Epithelial cell of proximal tubule (primary cell): ENCODE measurements at regions not wholly inside any gene's neighbourhood (a gene's known extent, or its start where the extent isn't known, plus 50 kb on each side); places are given as distances from the start of the nearest gene placed in this dataset.

Source experiments
- DNase-seq: peaks from one replicate; pipeline ENCODE4 v3.0.0-alpha.2; 2011; ENCODE audit warnings: low read depth
- H3K4me3 ChIP-seq: 2 replicates; pipeline ENCODE4 v1.5.1; 2011; ENCODE audit warnings: low read depth, mild to moderate bottlenecking, low read length
- TF ChIP-seq, protein P1 (sequence below): conservative IDR thresholded peaks from 2 replicates; pipeline ENCODE4 v1.5.1; 2012; ENCODE audit warnings: low read depth, mild to moderate bottlenecking, low read length

DNA sequence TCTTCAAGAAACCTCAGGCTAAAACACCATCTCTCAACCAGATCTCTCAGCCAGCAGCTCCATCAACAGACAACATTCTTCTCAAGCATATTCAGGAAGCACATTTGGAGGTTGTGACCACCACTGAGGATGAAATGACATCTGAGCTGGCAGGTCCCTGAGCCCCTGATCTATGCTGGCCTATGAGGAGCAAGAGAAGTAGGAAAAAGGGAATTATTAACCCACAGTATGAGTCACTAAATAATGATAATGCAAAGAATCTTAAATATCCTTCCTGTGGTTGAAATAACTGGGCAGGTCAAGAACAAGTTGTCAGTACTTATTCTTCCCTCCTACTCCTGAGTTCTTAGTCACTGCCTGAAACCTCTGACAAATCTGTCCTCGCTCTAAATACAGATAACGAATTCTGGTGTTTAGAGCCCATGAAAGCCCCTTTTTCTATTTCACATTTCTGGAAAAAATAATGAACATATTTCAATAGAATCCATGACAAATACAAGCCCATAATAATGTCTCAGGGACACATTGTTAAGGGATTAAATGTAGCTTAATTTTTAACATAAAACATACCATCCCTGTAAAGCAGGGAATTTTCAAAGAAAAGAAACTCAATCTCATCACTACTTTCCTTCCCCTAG, 225.8 kb upstream of the IRS2 start:
- DNase-seq: peak; percentile 97
- H3K4me3 ChIP-seq: no peak overlapping the region
- TF ChIP-seq, protein P1, sequence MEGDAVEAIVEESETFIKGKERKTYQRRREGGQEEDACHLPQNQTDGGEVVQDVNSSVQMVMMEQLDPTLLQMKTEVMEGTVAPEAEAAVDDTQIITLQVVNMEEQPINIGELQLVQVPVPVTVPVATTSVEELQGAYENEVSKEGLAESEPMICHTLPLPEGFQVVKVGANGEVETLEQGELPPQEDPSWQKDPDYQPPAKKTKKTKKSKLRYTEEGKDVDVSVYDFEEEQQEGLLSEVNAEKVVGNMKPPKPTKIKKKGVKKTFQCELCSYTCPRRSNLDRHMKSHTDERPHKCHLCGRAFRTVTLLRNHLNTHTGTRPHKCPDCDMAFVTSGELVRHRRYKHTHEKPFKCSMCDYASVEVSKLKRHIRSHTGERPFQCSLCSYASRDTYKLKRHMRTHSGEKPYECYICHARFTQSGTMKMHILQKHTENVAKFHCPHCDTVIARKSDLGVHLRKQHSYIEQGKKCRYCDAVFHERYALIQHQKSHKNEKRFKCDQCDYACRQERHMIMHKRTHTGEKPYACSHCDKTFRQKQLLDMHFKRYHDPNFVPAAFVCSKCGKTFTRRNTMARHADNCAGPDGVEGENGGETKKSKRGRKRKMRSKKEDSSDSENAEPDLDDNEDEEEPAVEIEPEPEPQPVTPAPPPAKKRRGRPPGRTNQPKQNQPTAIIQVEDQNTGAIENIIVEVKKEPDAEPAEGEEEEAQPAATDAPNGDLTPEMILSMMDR: no peak

GRCh38 chr13:110010404-110011138, 224.2 kb upstream of the IRS2 start:
- no peak for DNase-seq
- H3K4me3 ChIP-seq: no peak overlapping the region
- TF ChIP-seq, protein P1: no peak

DNA sequence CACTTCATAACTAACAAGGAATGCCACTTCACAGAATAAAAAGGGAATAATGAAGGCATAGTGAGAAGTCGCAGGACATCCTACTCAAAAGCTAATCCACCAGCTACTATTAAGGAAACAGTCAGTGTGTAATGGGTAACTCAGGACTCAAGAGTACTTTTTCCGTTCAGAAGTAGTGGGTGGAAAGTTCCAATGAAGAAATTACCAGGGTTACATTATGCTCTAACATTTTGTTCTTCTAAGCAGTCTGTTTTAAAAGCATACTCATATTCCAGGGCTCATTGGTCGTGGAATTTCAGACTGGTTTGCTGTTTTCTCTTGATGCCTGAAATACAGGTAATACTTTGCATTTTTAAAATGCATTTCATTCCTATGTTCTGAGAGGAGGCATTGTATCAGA, 222.4 kb upstream of the IRS2 start:
- DNase-seq: no peak
- TF ChIP-seq, protein P1: no peak
- H3K4me3 ChIP-seq: no peak overlapping the region

DNA sequence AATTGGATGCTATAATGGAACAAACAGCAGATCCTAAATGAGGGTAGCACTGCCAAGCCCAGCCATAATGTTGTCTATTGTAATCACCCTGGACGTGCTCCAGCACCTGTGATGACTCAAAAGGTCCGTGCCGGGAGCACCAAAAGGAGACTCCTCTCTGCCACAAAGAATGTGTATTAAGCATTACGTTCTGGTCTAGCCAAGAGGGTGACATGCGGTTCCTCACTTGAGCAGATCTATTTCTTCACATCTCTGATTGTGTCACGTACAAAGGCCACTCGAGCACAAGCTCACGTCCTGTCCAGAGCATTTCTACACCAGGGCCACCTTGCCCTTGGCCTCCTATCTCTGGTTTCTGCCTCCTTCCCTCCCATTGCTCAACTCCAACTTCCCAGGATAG, 219.9 kb upstream of the IRS2 start:
- TF ChIP-seq, protein P1: no peak
- no peak for DNase-seq
- H3K4me3 ChIP-seq: no peak overlapping the region

DNA sequence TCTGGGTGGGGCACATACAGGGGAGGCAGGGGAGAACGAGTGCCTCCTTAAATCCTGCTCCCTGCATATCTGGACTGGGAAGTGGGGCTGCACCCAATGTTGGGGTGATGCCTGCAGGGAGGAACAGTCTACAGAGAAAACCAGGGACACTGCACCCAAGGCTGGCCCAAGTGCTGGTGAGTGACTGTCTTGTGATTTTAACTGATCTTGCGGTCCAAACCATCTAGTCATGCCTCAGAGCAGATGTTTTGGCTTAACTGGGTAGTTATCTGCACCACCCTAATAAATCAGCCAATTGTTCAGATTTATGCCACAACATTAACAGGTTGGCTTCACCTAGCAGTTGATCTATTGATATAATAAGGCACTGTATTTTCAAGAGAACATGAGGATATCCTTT, 219.2 kb upstream of the IRS2 start:
- no peak for DNase-seq
- TF ChIP-seq, protein P1: no peak
- no peak overlapping the region for H3K4me3 ChIP-seq

DNA sequence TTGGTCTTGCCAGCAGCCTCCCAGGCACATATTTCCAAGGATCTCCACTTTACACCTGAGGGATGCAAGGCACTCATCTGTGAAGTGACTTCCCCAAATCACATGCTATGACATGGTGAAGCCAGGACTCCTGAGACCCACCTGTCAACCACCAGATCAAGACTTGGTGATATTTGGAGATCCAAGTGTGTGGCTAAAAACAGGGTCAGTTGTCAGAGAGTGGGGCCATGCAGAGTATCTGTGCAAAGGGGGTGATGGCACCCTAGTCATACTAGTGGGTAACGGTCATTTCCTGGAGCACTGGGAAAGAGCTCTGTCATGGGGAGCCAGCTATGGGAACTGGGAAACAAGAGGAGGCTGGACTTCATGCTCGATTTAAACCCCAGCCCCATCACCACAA, 218.4 kb upstream of the IRS2 start:
- DNase-seq: no peak
- TF ChIP-seq, protein P1: no peak
- no peak overlapping the region for H3K4me3 ChIP-seq
